ENCODE measurements at regions not wholly inside any gene's neighbourhood (a gene's known extent, or its start where the extent isn't known, plus 50 kb on each side); places are given as distances from the start of the nearest gene placed in this dataset.

DNA sequence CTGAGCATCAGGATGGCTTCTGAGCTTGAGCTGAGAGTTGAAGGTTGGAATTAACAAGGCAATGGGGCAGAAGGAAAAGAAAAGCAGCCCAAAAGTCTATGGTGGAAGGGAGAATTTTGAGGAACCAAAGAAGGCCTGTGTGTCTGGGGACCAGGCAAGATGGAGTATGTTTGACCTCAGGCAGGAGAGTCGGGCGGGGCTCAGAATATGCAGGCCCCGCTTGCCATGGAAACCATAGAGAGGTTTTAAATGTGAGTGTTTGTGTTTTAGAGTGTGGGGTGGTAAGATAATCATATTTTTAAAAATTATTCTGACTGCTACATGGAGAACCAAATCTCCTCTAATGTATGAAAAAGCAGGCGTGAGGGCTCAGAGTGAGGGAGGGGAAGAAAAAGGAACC, 174.0 kb upstream of the PPP2R2B start:
- TF ChIP-seq, protein P1, sequence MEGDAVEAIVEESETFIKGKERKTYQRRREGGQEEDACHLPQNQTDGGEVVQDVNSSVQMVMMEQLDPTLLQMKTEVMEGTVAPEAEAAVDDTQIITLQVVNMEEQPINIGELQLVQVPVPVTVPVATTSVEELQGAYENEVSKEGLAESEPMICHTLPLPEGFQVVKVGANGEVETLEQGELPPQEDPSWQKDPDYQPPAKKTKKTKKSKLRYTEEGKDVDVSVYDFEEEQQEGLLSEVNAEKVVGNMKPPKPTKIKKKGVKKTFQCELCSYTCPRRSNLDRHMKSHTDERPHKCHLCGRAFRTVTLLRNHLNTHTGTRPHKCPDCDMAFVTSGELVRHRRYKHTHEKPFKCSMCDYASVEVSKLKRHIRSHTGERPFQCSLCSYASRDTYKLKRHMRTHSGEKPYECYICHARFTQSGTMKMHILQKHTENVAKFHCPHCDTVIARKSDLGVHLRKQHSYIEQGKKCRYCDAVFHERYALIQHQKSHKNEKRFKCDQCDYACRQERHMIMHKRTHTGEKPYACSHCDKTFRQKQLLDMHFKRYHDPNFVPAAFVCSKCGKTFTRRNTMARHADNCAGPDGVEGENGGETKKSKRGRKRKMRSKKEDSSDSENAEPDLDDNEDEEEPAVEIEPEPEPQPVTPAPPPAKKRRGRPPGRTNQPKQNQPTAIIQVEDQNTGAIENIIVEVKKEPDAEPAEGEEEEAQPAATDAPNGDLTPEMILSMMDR (IDR thresholded peaks at IDR 0.05): no peak
- no peak for TF ChIP-seq POLR2A (IDR thresholded peaks at IDR 0.05)
